HG02938 (cell line): ENCODE measurements at regions not wholly inside any gene's neighbourhood (a gene's known extent, or its start where the extent isn't known, plus 50 kb on each side); places are given as distances from the start of the nearest gene placed in this dataset.
"Not testable (repeated sequence)": the region's sequence is repeated elsewhere in the genome, so short reads cannot be mapped to it uniquely, and the experiment has no call there.

Experiments used
- ATAC-seq: cut with Tn5 transposase; IDR thresholded peaks from one replicate; pipeline ENCODE4 v1.9.1; 2021; ENCODE audit warnings: mild to moderate bottlenecking, moderate library complexity; ENCODE audit not compliant: unreplicated experiment

DNA sequence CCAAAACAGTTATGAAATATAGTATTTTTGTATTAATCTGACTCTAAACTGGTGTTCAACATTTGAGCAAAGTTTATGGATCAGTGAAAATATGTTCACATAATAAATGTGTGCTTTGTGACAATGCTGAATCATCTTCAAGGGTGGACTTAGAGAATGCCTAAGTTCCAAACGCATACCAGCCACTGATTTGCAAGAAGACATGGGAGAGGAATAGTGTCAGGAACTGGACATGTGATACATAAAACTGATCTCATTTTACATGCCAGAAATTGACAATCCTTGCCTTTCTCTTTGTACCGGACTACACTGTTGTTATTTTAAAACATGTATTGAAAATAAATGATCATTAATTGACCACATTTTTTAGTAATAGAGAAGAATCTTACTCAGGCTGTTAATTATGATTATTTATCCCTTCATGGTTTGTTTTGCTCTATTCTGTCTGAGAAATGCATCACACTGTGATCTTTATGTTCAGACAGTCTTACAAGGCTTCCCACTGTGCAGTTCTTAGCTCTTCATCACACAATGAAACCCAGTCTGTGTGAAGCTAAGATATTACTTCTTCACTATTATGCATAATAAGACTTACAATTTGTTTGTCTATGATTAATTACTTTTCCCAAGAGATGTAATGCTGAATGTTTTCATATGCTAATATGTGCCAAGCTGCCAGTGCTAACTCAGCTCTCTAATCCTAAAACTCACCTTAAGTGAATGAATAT, 1180.6 kb upstream of the CDH8 start:
- no peak for ATAC-seq

GRCh38 chr16:63201851-63202250, 1165.6 kb upstream of the CDH8 start:
- no peak for ATAC-seq

- no peak for ATAC-seq
Observed at GRCh38 chr16:63200940-63201339, 1164.7 kb upstream of the CDH8 start.

GRCh38 chr16:63195336-63195735, 1159.1 kb upstream of the CDH8 start:
- ATAC-seq, result no peak

DNA sequence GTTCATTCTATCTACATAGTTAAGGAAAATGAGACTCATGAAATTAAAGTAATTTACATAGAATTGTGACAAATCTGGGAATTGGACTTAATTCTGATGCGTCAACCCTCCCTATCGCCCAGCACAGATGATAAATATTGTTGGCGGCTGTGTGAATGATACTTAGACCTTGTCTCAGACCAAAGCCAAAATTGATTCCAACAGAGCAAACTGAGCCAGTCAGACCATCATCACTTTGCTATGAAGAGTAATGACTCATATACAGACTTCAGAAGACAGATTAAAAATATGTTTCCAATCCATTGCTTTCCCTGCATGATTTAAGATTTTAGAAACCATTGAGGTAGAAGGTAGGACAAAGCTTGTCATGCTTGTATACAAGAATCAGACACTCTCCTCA, 1156.7 kb upstream of the CDH8 start:
- ATAC-seq, result no peak

- no peak for ATAC-seq
Observed at GRCh38 chr16:63188086-63188771, 1152.0 kb upstream of the CDH8 start.

- no peak for ATAC-seq
Observed at GRCh38 chr16:63187638-63188037, 1151.4 kb upstream of the CDH8 start.

DNA sequence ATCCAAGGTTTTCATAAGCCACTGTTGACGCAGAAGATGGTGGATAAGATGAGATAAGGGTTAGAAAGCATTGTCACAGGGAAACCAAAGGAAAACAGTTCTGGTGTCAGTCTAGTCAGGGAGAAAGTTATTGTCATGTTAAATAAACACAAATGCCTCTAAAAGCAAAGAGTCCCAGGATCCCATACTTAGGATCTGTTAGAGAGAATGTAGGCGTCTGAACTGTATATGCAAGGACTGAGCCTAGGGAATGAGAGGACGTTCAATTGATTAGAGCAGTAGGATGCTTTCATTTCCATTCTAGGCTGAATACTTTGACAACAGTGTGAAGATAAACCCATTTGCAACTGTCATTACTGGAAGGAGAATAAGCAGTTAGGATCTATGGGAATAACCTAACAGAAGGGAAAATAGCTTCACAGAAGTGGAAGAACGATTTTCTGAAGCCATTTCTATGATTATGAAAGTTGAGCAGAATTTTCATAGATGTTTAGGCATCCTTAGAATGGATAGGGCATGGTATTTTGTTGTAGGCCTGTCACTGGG, 1149.1 kb upstream of the CDH8 start:
- ATAC-seq, result no peak

DNA sequence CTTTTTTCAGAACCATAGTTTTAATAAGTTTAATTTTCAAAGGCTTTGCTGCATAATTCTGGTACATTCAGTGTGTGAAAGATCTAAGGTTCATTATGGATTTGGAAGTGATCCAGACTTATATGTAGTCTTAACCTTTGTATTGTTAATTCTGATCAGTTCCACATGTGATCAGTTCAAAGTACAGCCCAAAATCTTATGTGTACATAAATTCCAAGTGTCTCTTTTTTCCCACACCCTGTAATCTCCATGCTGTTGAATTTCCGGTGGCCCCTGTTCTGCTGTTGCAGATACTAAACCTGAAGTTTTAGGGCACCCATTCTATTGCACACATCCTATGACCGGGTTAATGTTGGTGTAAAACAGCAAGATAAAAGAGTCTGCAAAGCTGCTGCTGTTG, 1147.5 kb upstream of the CDH8 start:
- ATAC-seq, result no peak

- no peak for ATAC-seq
Observed at GRCh38 chr16:63175313-63175712, 1139.1 kb upstream of the CDH8 start.

- ATAC-seq, result no peak
Observed at GRCh38 chr16:63174801-63175200, 1138.6 kb upstream of the CDH8 start.

GRCh38 chr16:63171545-63171944, 1135.3 kb upstream of the CDH8 start:
- ATAC-seq, result no peak

- ATAC-seq, result no peak
Observed at GRCh38 chr16:63169100-63169499, 1132.9 kb upstream of the CDH8 start.

GRCh38 chr16:63157818-63158217, 1121.6 kb upstream of the CDH8 start:
- ATAC-seq, result no peak

- ATAC-seq, result no peak
Observed at GRCh38 chr16:63146251-63146650, 1110.0 kb upstream of the CDH8 start.

- no peak for ATAC-seq
Observed at GRCh38 chr16:63145411-63145810, 1109.2 kb upstream of the CDH8 start.

GRCh38 chr16:63135069-63135468, 1098.8 kb upstream of the CDH8 start:
- no peak for ATAC-seq

GRCh38 chr16:63131503-63131902, 1095.3 kb upstream of the CDH8 start:
- no peak for ATAC-seq

DNA sequence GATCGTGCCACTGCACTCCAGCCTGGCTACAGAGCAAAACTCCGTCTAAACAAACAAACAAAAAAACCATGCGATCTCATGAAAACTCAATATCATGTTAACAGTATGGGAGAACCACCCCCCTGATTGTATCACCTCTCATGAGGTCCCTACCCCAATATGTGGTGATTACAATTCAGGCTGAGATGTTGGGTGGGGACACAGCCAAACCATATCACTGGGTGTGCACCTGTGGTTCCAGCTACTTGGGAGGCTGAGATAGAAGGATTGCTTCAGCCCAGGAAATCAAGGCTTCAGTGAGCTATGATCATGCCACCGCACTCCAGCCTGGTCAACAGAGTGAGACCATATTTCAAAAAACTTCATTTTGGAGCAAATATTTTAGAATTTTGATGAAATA, 1094.7 kb upstream of the CDH8 start:
- ATAC-seq, result no peak

GRCh38 chr16:63129411-63130125, 1093.3 kb upstream of the CDH8 start:
- ATAC-seq, result no peak

DNA sequence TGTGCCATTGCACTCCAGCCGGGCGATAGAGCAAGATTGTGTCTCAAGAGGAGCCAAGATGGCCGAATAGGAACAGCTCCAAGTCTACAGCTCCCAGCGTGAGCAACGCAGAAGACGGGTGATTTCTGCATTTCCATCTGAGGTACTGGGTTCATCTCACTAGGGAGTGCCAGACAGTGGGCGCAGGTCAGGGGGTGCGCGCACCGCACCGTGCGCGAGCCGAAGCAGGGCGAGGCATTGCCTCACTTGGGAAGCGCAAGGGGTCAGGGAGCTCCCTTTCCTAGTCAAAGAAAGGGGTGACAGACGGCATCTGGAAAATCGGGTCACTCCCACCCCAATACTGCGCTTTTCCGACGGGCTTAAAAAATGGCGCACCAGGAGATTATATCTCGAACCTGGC, 1083.7 kb upstream of the CDH8 start:
- ATAC-seq, result not testable (repeated sequence)

DNA sequence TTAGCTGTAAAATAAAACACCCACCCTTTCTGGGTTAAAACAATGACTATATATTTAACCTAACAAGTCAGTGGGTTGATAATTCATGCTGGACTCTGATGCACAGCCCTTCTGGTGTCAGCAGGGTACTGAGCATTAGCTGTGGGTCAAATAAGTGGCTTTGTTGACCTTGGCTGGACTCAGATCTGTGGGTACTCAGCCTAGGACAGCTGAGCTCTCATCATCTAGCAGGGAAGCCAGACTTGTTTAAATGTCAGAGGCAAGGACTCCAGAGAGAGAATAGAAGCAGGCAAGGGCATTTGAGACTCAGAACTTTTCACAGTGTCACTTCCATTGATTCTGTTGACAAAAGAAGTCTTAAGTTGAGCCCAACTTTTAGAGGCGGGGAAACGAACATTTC, 1063.8 kb upstream of the CDH8 start:
- ATAC-seq, result no peak
